KOPT-K1 (cell line): ENCODE measurements at regions not wholly inside any gene's neighbourhood (a gene's known extent, or its start where the extent isn't known, plus 50 kb on each side); places are given as distances from the start of the nearest gene placed in this dataset.

ENCODE experiments used
- H3K27ac ChIP-seq: fragments of 200-600 bp; sonication (generic); 2 replicates; pipeline ENCODE4 v1.5.1; 2016; ENCODE audit warnings: antibody characterized with exemption, mild to moderate bottlenecking, low read depth, low read length; ENCODE audit not compliant: poor library complexity, severe bottlenecking
- H3K36me3 ChIP-seq: fragments of 200-600 bp; sonication (generic); 2 replicates; pipeline ENCODE4 v1.5.1; 2017; ENCODE audit warnings: antibody characterized with exemption, mild to moderate bottlenecking, low read length, moderate library complexity; ENCODE audit not compliant: insufficient read depth
- H3K9me3 ChIP-seq: fragments of 200-600 bp; sonication (generic); 2 replicates; pipeline ENCODE4 v1.5.1; 2017; ENCODE audit warnings: antibody characterized with exemption, low read length, mild to moderate bottlenecking; ENCODE audit not compliant: insufficient read depth, poor library complexity, severe bottlenecking

GRCh38 chr1:218584418-218585155 lies 239.5 kb downstream of the TGFB2 start:
- H3K36me3 ChIP-seq: no peaks in the 10 kb centered on the region
- no peaks in the 10 kb centered on the region for H3K9me3 ChIP-seq
- no peak overlapping the region for H3K27ac ChIP-seq

GRCh38 chr1:218585511-218586184 lies 240.5 kb downstream of the TGFB2 start:
- no peaks in the 10 kb centered on the region for H3K36me3 ChIP-seq
- H3K27ac ChIP-seq: no peak overlapping the region
- no peaks in the 10 kb centered on the region for H3K9me3 ChIP-seq

GRCh38 chr1:218587900-218588299 lies 242.8 kb downstream of the TGFB2 start:
- no peak overlapping the region for H3K27ac ChIP-seq
- no peaks in the 10 kb centered on the region for H3K9me3 ChIP-seq
- H3K36me3 ChIP-seq: no peaks in the 10 kb centered on the region

- no peak overlapping the region for H3K27ac ChIP-seq
- no peaks in the 10 kb centered on the region for H3K9me3 ChIP-seq
- no peaks in the 10 kb centered on the region for H3K36me3 ChIP-seq
Observed at GRCh38 chr1:218588540-218589172, 243.5 kb downstream of the TGFB2 start.

GRCh38 chr1:218589487-218589886 lies 244.4 kb downstream of the TGFB2 start:
- no peak overlapping the region for H3K27ac ChIP-seq

GRCh38 chr1:218591966-218592365 lies 246.8 kb downstream of the TGFB2 start:
- no peak overlapping the region for H3K27ac ChIP-seq
- H3K36me3 ChIP-seq: no peaks in the 10 kb centered on the region

More at GRCh38 chr1:218589487-218589886, 244.4 kb downstream of the TGFB2 start:
- Histone ChIP-seq H3K36me3 (no peaks in the 10 kb centered on the region), H3K9me3 (no peaks in the 10 kb centered on the region)

GRCh38 chr1:218592688-218593087 lies 247.6 kb downstream of the TGFB2 start:
- Histone ChIP-seq H3K27ac (no peak overlapping the region), H3K36me3 (no peaks in the 10 kb centered on the region), H3K9me3 (no peaks in the 10 kb centered on the region)

More at GRCh38 chr1:218591966-218592365, 246.8 kb downstream of the TGFB2 start:
- H3K9me3 ChIP-seq: no peaks in the 10 kb centered on the region

- H3K36me3 ChIP-seq: no peaks in the 10 kb centered on the region
- no peaks in the 10 kb centered on the region for H3K9me3 ChIP-seq
- H3K27ac ChIP-seq: no peak overlapping the region
Observed at GRCh38 chr1:218600968-218601367, 255.8 kb downstream of the TGFB2 start.

- H3K9me3 ChIP-seq: no peaks in the 10 kb centered on the region
- H3K27ac ChIP-seq: no peak overlapping the region
- no peaks in the 10 kb centered on the region for H3K36me3 ChIP-seq
Observed at GRCh38 chr1:218604217-218604616, 259.1 kb downstream of the TGFB2 start.

- H3K36me3 ChIP-seq: no peaks in the 10 kb centered on the region
- H3K9me3 ChIP-seq: no peaks in the 10 kb centered on the region
- H3K27ac ChIP-seq: no peak overlapping the region
Observed at GRCh38 chr1:218611916-218612585, 266.9 kb downstream of the TGFB2 start.

- no peak overlapping the region for H3K27ac ChIP-seq
- no peaks in the 10 kb centered on the region for H3K9me3 ChIP-seq
- H3K36me3 ChIP-seq: no peaks in the 10 kb centered on the region
Observed at GRCh38 chr1:218613105-218613504, 268.0 kb downstream of the TGFB2 start.

- Histone ChIP-seq H3K36me3 (no peaks in the 10 kb centered on the region), H3K27ac (no peak overlapping the region), H3K9me3 (no peaks in the 10 kb centered on the region)
Observed at GRCh38 chr1:218614031-218614430, 268.9 kb downstream of the TGFB2 start.

- Histone ChIP-seq H3K27ac (no peak overlapping the region), H3K36me3 (no peaks in the 10 kb centered on the region), H3K9me3 (no peaks in the 10 kb centered on the region)
Observed at GRCh38 chr1:218616681-218617080, 271.5 kb downstream of the TGFB2 start.

GRCh38 chr1:218617986-218618385 lies 272.9 kb downstream of the TGFB2 start:
- no peaks in the 10 kb centered on the region for H3K9me3 ChIP-seq
- H3K36me3 ChIP-seq: no peaks in the 10 kb centered on the region
- H3K27ac ChIP-seq: no peak overlapping the region

GRCh38 chr1:218620956-218621355 lies 275.8 kb downstream of the TGFB2 start:
- Histone ChIP-seq H3K36me3 (no peaks in the 10 kb centered on the region), H3K27ac (no peak overlapping the region), H3K9me3 (no peaks in the 10 kb centered on the region)
